Endothelial cell of umbilical vein (primary cell): ENCODE measurements at regions not wholly inside any gene's neighbourhood (a gene's known extent, or its start where the extent isn't known, plus 50 kb on each side); places are given as distances from the start of the nearest gene placed in this dataset.

Experiments
- BruUV-seq: library from RNA; stranded (reverse); fragments of 400-500 nt; replicated peaks from 2 replicates; lab custom pipeline; 2021; lab: Mats Ljungman, UMichigan
- CTCF ChIA-PET: fragments of 300-600, 350-600 bp; sonication (Branson Sonifier 250); formaldehyde crosslinking; loops from one replicate; lab custom pipeline; 2021; ENCODE audit warnings: antibody characterized with exemption, inconsistent platforms; lab: Charles Lee
- POLR2A ChIA-PET: fragments of 300-600, 350-600 bp; sonication (Branson Sonifier 250); formaldehyde crosslinking; loops from one replicate; lab custom pipeline; 2021; ENCODE audit warnings: antibody characterized with exemption, inconsistent platforms; lab: Charles Lee
- DNase-seq: peaks from one replicate; pipeline ENCODE4 v3.0.0-alpha.2; 2011; ENCODE audit warnings: low read depth, low spot score
- FAIRE-seq: peaks from 2 replicates; lab custom pipeline; 2011; peaks lifted over from hg19 to GRCh38; lab: Jason Lieb, UNC
- H2AFZ ChIP-seq: 2 replicates; pipeline ENCODE4 v1.6.0; 2012; ENCODE audit warnings: low read depth, low read length, control low read depth, inconsistent platforms
- H3K27ac ChIP-seq: 2 replicates; pipeline ENCODE4 v1.5.1; 2011; ENCODE audit warnings: low read depth, mild to moderate bottlenecking, control low read depth, low read length, moderate library complexity; ENCODE audit not compliant: insufficient read depth
- H3K27me3 ChIP-seq, 2 experiments: 2 replicates each; pipeline versions ENCODE4 v1.6.0 to v1.6.1; 2011; ENCODE audit warnings: low read length in 2 of 2, mixed read lengths in 1 of 2; ENCODE audit not compliant: control insufficient read depth in 2 of 2, insufficient read depth in 2 of 2
- H3K36me3 ChIP-seq, 2 experiments: 2 replicates in 1 of 2; 3 replicates in 1 of 2; pipeline ENCODE4 v1.5.1; 2011; ENCODE audit warnings: low read length in 2 of 2, mild to moderate bottlenecking in 1 of 2, moderate library complexity in 1 of 2; ENCODE audit not compliant: control insufficient read depth in 2 of 2, insufficient read depth in 2 of 2; ENCODE audit errors: extremely low read depth in 1 of 2
- H3K4me1 ChIP-seq: 3 replicates; pipeline ENCODE4 v1.5.1; 2011; ENCODE audit warnings: mild to moderate bottlenecking, low read length; ENCODE audit not compliant: control insufficient read depth, insufficient read depth; ENCODE audit errors: extremely low read depth
- H3K4me2 ChIP-seq: 2 replicates; pipeline ENCODE4 v1.6.1; 2011; ENCODE audit warnings: low read length, control low read depth, mixed read lengths; ENCODE audit not compliant: insufficient read depth
- H3K4me3 ChIP-seq, 3 experiments: fragments of 200-600 bp in 1 of 3; sonication (generic), shearing (Covaris generic) in 1 of 3; replicated peaks in 1 of 3; 2 replicates each; pipeline ENCODE4 v1.5.1; 2011 to 2016; ENCODE audit warnings: control low read depth in 3 of 3, low read length in 3 of 3, mild to moderate bottlenecking in 2 of 3, inconsistent platforms in 1 of 3, low read depth in 1 of 3, moderate library complexity in 1 of 3; ENCODE audit not compliant: insufficient read depth in 1 of 3
- H3K79me2 ChIP-seq: 2 replicates; pipeline ENCODE4 v1.6.0; 2012; ENCODE audit warnings: low read length, inconsistent platforms; ENCODE audit not compliant: control insufficient read depth, insufficient read depth
- H3K9ac ChIP-seq: replicated peaks from 2 replicates; pipeline ENCODE3; 2011; ENCODE audit warnings: low read length, control low read depth; ENCODE audit not compliant: insufficient read depth; ENCODE audit errors: extremely low read depth
- H3K9me1 ChIP-seq: replicated peaks from 3 replicates; pipeline ENCODE4 v1.6.0; 2011; ENCODE audit warnings: mild to moderate bottlenecking, low read length; ENCODE audit not compliant: control insufficient read depth, insufficient read depth; ENCODE audit errors: extremely low read depth
- H3K9me3 ChIP-seq: replicated peaks from 2 replicates; pipeline ENCODE4 v1.5.1; 2012; ENCODE audit warnings: low read length, inconsistent platforms; ENCODE audit not compliant: control insufficient read depth, insufficient read depth
- H4K20me1 ChIP-seq: replicated peaks from 2 replicates; pipeline ENCODE3; 2011; ENCODE audit warnings: mild to moderate bottlenecking, low read length; ENCODE audit not compliant: control insufficient read depth, insufficient read depth; ENCODE audit errors: extremely low read depth
- CTCF ChIP-seq, 2 donors: IDR thresholded peaks; 1 replicate in 1 of 2; 2 replicates in 1 of 2; pipeline ENCODE4 v1.5.1; 2011; ENCODE audit warnings: low read length in 2 of 2, mild to moderate bottlenecking in 2 of 2, moderate library complexity in 2 of 2, control low read depth in 1 of 2, inconsistent platforms in 1 of 2, low read depth in 1 of 2; ENCODE audit not compliant: insufficient read depth in 1 of 2; ENCODE audit errors: extremely low read depth in 1 of 2
- EZH2 ChIP-seq: IDR thresholded peaks from 2 replicates; pipeline ENCODE4 v1.6.1; 2012; ENCODE audit warnings: borderline replicate concordance, low read depth, mild to moderate bottlenecking, moderate library complexity, low read length, inconsistent platforms; ENCODE audit not compliant: severe bottlenecking
- FOS ChIP-seq: IDR thresholded peaks from 2 replicates; pipeline ENCODE4 v1.6.1; 2011; ENCODE audit warnings: mild to moderate bottlenecking, low read length, moderate library complexity, borderline replicate concordance; ENCODE audit not compliant: insufficient read depth
- GATA2 ChIP-seq: IDR thresholded peaks from 2 replicates; pipeline ENCODE4 v1.7.0; 2011; ENCODE audit warnings: low read depth, mild to moderate bottlenecking, moderate library complexity, mixed read lengths, low read length; ENCODE audit not compliant: insufficient read length, insufficient read depth
- JUN ChIP-seq: IDR thresholded peaks from 2 replicates; pipeline ENCODE4 v1.6.1; 2011; ENCODE audit warnings: borderline replicate concordance, low read depth; ENCODE audit not compliant: insufficient read length, insufficient read depth
- MAX ChIP-seq: IDR thresholded peaks from 2 replicates; pipeline ENCODE4 v1.6.1; 2011; ENCODE audit not compliant: insufficient read depth, insufficient read length
- POLR2A ChIP-seq: IDR thresholded peaks from 2 replicates; pipeline ENCODE4 v1.6.1; 2012; ENCODE audit warnings: low read depth, mild to moderate bottlenecking, control low read depth, low read length
- POLR2AphosphoS5 ChIP-seq: IDR thresholded peaks from 2 replicates; pipeline ENCODE4 v1.6.1; 2012; ENCODE audit warnings: low read depth, mild to moderate bottlenecking, control low read depth, low read length, moderate library complexity; ENCODE audit not compliant: insufficient read depth
- dilution Hi-C: fragments of 300-500 bp; cut with MboI; formaldehyde crosslinking; loops from one replicate; pipeline ENCODE4 v1.15.0; 2019; ENCODE audit warnings: low sequenced_read_pairs; ENCODE audit not compliant: extremely low pct_ligation_motif_present
- intact Hi-C: fragments of 100-400 bp; cut with micrococcal nuclease; formaldehyde crosslinking; loops from one replicate; pipeline ENCODE4 v1.10.0; 2022

DNA sequence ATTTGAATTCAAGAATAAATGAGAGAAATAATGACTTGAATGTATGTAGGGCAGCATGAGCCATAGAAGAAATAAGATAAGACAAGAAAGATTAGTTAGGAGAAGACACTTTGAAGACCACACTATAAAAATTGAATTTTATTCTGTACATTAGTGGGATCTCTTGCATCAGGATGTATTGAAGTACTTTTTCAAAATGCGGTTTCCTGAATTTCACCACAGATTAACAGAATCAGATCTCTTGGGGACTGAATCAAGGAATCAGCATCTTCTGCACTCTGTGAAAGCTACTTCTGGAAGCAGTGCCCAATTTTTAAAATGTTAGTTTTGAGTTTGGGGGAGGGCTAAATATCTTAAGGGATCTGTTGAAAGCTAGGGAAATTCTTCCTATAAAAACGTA lies 763.9 kb upstream of the GOLIM4 start:
- intact Hi-C loops, result no loop called here
- BruUV-seq, result no TSS peak
- Histone ChIP-seq H3K27me3 (peaks cover 0 to 15% of the 10 kb centered on the region in 2 experiments), H3K4me1 (no peaks in the 10 kb centered on the region), H3K9me3 (no peaks in the 10 kb centered on the region), H4K20me1 (no peaks in the 10 kb centered on the region), H2AFZ (no peak overlapping the region), H3K79me2 (no peaks in the 10 kb centered on the region), H3K9me1 (no peaks in the 10 kb centered on the region), H3K4me3 (no peak overlapping the region), H3K36me3 (no peaks in the 10 kb centered on the region), H3K9ac (no peak overlapping the region), H3K4me2 (no peak overlapping the region), H3K27ac (no peak overlapping the region)
- TF ChIP-seq CTCF (IDR thresholded peaks at IDR 0.05; ENCODE audit: extremely low read depth in 1 of 2, insufficient read depth in 1 of 2, low read depth in 1 of 2, low read length in 2 of 2) (no peak), GATA2 (no peak), EZH2 (no peak), JUN (no peak), FOS (no peak), MAX (no peak), POLR2A (no peak), POLR2AphosphoS5 (no peak)
- CTCF ChIA-PET, result no interaction called here
- POLR2A ChIA-PET, result no interaction called here
- dilution Hi-C loops, result no loop called here
- no peak for FAIRE-seq
- no peak for DNase-seq
